Tibial artery (tissue), 4 donors: ENCODE measurements at regions not wholly inside any gene's neighbourhood (a gene's known extent, or its start where the extent isn't known, plus 50 kb on each side); places are given as distances from the start of the nearest gene placed in this dataset.

Experiments
- DNase-seq, 2 donors: peaks; one replicate each; pipeline ENCODE4 v3.0.0-alpha.2; 2019
- H3K27ac ChIP-seq, 2 donors: fragments of 200-600 bp; sonication (generic) in 1 of 2; 1 replicate in 1 of 2; 2 replicates in 1 of 2; pipeline ENCODE4 v1.5.1; 2018 to 2019; ENCODE audit warnings: mild to moderate bottlenecking in 1 of 2
- H3K27me3 ChIP-seq, 2 donors: fragments of 200-600 bp; sonication (generic) in 1 of 2; one replicate each; pipeline versions ENCODE4 v1.5.1 to v1.6.0; 2016 to 2019
- H3K36me3 ChIP-seq, 3 donors: fragments of 200-600 bp; sonication (generic) in 2 of 3; one replicate each; pipeline ENCODE4 v1.5.1; 2016 to 2019; ENCODE audit warnings: mild to moderate bottlenecking in 2 of 3
- H3K4me1 ChIP-seq, 4 donors: fragments of 200-600 bp; sonication (generic) in 2 of 4; 1 replicate in 3 of 4; 2 replicates in 1 of 4; pipeline ENCODE4 v1.5.1; 2016 to 2019
- H3K4me3 ChIP-seq, 2 donors: fragments of 200-600 bp; sonication (generic) in 1 of 2; 1 replicate in 1 of 2; 2 replicates in 1 of 2; pipeline ENCODE4 v1.5.1; 2018 to 2019; ENCODE audit warnings: mild to moderate bottlenecking in 2 of 2
- H3K9me3 ChIP-seq, 3 donors: fragments of 200-600 bp; sonication (generic) in 1 of 3; one replicate each; pipeline ENCODE4 v1.5.1; 2016 to 2019
- intact Hi-C: fragments of 100-400 bp; cut with DNase I; formaldehyde crosslinking; loops from one replicate; pipeline ENCODE4 v1.15.0; 2023; ENCODE audit warnings: low total_unique reads
- TF ChIP-seq, protein P1 (sequence below), 2 experiments: fragments of 200-600 bp in 1 of 2; fragments of 450-650 bp in 1 of 2; IDR thresholded peaks; one replicate each; pipeline ENCODE4 v1.5.1; 2017 to 2019; ENCODE audit warnings: antibody characterized with exemption in 2 of 2, mild to moderate bottlenecking in 1 of 2, moderate library complexity in 1 of 2

GRCh38 chr4:138659812-138660316 is 355.7 kb upstream of the NOCT start:
- intact Hi-C loops: no loop called here
- H3K4me3 ChIP-seq: no peak overlapping the region
- no peaks in the 10 kb centered on the region for H3K4me1 ChIP-seq
- TF ChIP-seq, protein P1, sequence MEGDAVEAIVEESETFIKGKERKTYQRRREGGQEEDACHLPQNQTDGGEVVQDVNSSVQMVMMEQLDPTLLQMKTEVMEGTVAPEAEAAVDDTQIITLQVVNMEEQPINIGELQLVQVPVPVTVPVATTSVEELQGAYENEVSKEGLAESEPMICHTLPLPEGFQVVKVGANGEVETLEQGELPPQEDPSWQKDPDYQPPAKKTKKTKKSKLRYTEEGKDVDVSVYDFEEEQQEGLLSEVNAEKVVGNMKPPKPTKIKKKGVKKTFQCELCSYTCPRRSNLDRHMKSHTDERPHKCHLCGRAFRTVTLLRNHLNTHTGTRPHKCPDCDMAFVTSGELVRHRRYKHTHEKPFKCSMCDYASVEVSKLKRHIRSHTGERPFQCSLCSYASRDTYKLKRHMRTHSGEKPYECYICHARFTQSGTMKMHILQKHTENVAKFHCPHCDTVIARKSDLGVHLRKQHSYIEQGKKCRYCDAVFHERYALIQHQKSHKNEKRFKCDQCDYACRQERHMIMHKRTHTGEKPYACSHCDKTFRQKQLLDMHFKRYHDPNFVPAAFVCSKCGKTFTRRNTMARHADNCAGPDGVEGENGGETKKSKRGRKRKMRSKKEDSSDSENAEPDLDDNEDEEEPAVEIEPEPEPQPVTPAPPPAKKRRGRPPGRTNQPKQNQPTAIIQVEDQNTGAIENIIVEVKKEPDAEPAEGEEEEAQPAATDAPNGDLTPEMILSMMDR (IDR thresholded peaks at IDR 0.05): no peak
- H3K27me3 ChIP-seq: no peaks in the 10 kb centered on the region
- no peaks in the 10 kb centered on the region for H3K9me3 ChIP-seq
- DNase-seq: no peak
- H3K36me3 ChIP-seq: no peaks in the 10 kb centered on the region
- no peak overlapping the region for H3K27ac ChIP-seq

GRCh38 chr4:138659037-138659811 is 356.4 kb upstream of the NOCT start:
- intact Hi-C loops: no loop called here
- DNase-seq: no peak
- H3K4me1 ChIP-seq: no peaks in the 10 kb centered on the region
- no peaks in the 10 kb centered on the region for H3K36me3 ChIP-seq
- no peak overlapping the region for H3K27ac ChIP-seq
- H3K27me3 ChIP-seq: no peaks in the 10 kb centered on the region
- H3K9me3 ChIP-seq: no peaks in the 10 kb centered on the region
- TF ChIP-seq, protein P1 (IDR thresholded peaks at IDR 0.05): no peak
- no peak overlapping the region for H3K4me3 ChIP-seq

DNA sequence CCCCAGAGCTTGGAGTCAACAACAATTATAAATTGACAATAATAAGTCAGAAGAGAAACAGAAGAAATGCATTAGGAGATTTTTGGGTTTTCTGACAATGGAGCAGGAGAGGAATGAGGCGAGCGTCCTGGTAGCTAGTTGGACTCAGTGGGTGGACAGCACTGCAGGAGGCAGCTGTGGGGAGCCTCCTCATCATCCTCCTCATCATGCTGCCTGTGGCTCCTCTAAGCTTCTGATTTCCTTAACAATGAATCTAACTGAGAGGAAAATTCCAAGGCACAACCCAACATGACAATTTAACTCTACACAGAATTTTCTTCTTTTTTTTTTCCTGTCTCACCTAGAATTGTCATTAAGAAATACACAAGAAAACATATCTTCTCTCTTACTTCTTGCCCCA is 357.1 kb upstream of the NOCT start:
- intact Hi-C loops: no loop called here
- no peaks in the 10 kb centered on the region for H3K9me3 ChIP-seq
- H3K36me3 ChIP-seq: no peaks in the 10 kb centered on the region
- no peaks in the 10 kb centered on the region for H3K4me1 ChIP-seq
- no peak for DNase-seq
- no peaks in the 10 kb centered on the region for H3K27me3 ChIP-seq
- TF ChIP-seq, protein P1 (IDR thresholded peaks at IDR 0.05): no peak
- no peak overlapping the region for H3K27ac ChIP-seq
- no peak overlapping the region for H3K4me3 ChIP-seq

GRCh38 chr4:138656990-138657389 is 358.6 kb upstream of the NOCT start:
- no peaks in the 10 kb centered on the region for H3K36me3 ChIP-seq
- DNase-seq: no peak
- H3K27me3 ChIP-seq: no peaks in the 10 kb centered on the region
- H3K4me1 ChIP-seq: no peaks in the 10 kb centered on the region
- TF ChIP-seq, protein P1 (IDR thresholded peaks at IDR 0.05): no peak
- intact Hi-C loops: no loop called here
- H3K9me3 ChIP-seq: no peaks in the 10 kb centered on the region
- no peak overlapping the region for H3K4me3 ChIP-seq
- no peak overlapping the region for H3K27ac ChIP-seq

- Histone ChIP-seq H3K27me3 (no peaks in the 10 kb centered on the region), H3K27ac (no peak overlapping the region), H3K9me3 (no peaks in the 10 kb centered on the region), H3K4me1 (no peaks in the 10 kb centered on the region), H3K36me3 (no peaks in the 10 kb centered on the region), H3K4me3 (no peak overlapping the region)
- no peak for DNase-seq
- TF ChIP-seq, protein P1 (IDR thresholded peaks at IDR 0.05): no peak
- intact Hi-C loops: no loop called here
These were observed 359.6 kb upstream of the NOCT start for GRCh38 chr4:138655985-138656384.
